Nephron (organoid): ENCODE measurements at regions not wholly inside any gene's neighbourhood (a gene's known extent, or its start where the extent isn't known, plus 50 kb on each side); places are given as distances from the start of the nearest gene placed in this dataset.
"Not testable (repeated sequence)": the region's sequence is repeated elsewhere in the genome, so short reads cannot be mapped to it uniquely, and the experiment has no call there.

Experiments used
- H3K27ac Mint-ChIP-seq, 3 experiments: 2 replicates each; pipeline ENCODE4 v1.8.0; 2020; ENCODE audit warnings: mixed read lengths in 3 of 3, mild to moderate bottlenecking in 2 of 3, moderate library complexity in 1 of 3
- H3K27me3 Mint-ChIP-seq: 2 replicates; pipeline ENCODE4 v1.8.0; 2021; ENCODE audit warnings: low read depth, mild to moderate bottlenecking, moderate library complexity, mixed read lengths
- H3K36me3 Mint-ChIP-seq: 2 replicates; pipeline ENCODE4 v1.8.0; 2020; ENCODE audit warnings: low read depth, mixed read lengths
- H3K4me1 Mint-ChIP-seq: 2 replicates; pipeline ENCODE4 v1.8.0; 2020; ENCODE audit warnings: mixed read lengths
- H3K4me3 Mint-ChIP-seq, 3 experiments: 2 replicates each; pipeline ENCODE4 v1.8.0; 2020; ENCODE audit warnings: mild to moderate bottlenecking in 3 of 3, mixed read lengths in 3 of 3, moderate library complexity in 2 of 3
- H3K9me3 Mint-ChIP-seq: 2 replicates; pipeline ENCODE4 v1.8.0; 2020; ENCODE audit warnings: mixed read lengths
- TF ChIP-seq, protein P1 (sequence below), 3 experiments: fragments of 200-600 bp; sonication (generic); IDR thresholded peaks; one replicate each; pipeline ENCODE4 v1.5.0; 2021; ENCODE audit warnings: antibody characterized with exemption in 3 of 3; ENCODE audit not compliant: unreplicated experiment in 3 of 3

GRCh38 chr6:82521369-82521768, 157.8 kb downstream of the TPBG start:
- TF ChIP-seq, protein P1, sequence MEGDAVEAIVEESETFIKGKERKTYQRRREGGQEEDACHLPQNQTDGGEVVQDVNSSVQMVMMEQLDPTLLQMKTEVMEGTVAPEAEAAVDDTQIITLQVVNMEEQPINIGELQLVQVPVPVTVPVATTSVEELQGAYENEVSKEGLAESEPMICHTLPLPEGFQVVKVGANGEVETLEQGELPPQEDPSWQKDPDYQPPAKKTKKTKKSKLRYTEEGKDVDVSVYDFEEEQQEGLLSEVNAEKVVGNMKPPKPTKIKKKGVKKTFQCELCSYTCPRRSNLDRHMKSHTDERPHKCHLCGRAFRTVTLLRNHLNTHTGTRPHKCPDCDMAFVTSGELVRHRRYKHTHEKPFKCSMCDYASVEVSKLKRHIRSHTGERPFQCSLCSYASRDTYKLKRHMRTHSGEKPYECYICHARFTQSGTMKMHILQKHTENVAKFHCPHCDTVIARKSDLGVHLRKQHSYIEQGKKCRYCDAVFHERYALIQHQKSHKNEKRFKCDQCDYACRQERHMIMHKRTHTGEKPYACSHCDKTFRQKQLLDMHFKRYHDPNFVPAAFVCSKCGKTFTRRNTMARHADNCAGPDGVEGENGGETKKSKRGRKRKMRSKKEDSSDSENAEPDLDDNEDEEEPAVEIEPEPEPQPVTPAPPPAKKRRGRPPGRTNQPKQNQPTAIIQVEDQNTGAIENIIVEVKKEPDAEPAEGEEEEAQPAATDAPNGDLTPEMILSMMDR (IDR thresholded peaks at IDR 0.05; ENCODE audit: unreplicated experiment in 3 of 3), result no peak
- H3K36me3 Mint-ChIP-seq, result no peaks in the 10 kb centered on the region

GRCh38 chr6:82521861-82522260, 158.2 kb downstream of the TPBG start:
- H3K9me3 Mint-ChIP-seq, result no peaks in the 10 kb centered on the region
- no peaks in the 10 kb centered on the region for H3K4me1 Mint-ChIP-seq

More at GRCh38 chr6:82521369-82521768, 157.8 kb downstream of the TPBG start:
- Mint-ChIP-seq H3K27ac (no peak overlapping the region), H3K9me3 (peaks cover 2% of the 10 kb centered on the region), H3K27me3 (no peaks in the 10 kb centered on the region), H3K4me1 (no peaks in the 10 kb centered on the region), H3K4me3 (no peak overlapping the region)

GRCh38 chr6:82524031-82524430, 160.4 kb downstream of the TPBG start:
- Mint-ChIP-seq H3K4me3 (no peak overlapping the region), H3K4me1 (no peaks in the 10 kb centered on the region), H3K27ac (no peak overlapping the region), H3K36me3 (no peaks in the 10 kb centered on the region), H3K9me3 (no peaks in the 10 kb centered on the region), H3K27me3 (no peaks in the 10 kb centered on the region)
- TF ChIP-seq, protein P1 (IDR thresholded peaks at IDR 0.05; ENCODE audit: unreplicated experiment in 3 of 3), result no peak

More at GRCh38 chr6:82521861-82522260, 158.2 kb downstream of the TPBG start:
- TF ChIP-seq, protein P1 (IDR thresholded peaks at IDR 0.05; ENCODE audit: unreplicated experiment in 3 of 3), result no peak
- H3K27me3 Mint-ChIP-seq, result no peaks in the 10 kb centered on the region
- H3K4me3 Mint-ChIP-seq, result no peak overlapping the region
- H3K27ac Mint-ChIP-seq, result no peak overlapping the region
- no peaks in the 10 kb centered on the region for H3K36me3 Mint-ChIP-seq

DNA sequence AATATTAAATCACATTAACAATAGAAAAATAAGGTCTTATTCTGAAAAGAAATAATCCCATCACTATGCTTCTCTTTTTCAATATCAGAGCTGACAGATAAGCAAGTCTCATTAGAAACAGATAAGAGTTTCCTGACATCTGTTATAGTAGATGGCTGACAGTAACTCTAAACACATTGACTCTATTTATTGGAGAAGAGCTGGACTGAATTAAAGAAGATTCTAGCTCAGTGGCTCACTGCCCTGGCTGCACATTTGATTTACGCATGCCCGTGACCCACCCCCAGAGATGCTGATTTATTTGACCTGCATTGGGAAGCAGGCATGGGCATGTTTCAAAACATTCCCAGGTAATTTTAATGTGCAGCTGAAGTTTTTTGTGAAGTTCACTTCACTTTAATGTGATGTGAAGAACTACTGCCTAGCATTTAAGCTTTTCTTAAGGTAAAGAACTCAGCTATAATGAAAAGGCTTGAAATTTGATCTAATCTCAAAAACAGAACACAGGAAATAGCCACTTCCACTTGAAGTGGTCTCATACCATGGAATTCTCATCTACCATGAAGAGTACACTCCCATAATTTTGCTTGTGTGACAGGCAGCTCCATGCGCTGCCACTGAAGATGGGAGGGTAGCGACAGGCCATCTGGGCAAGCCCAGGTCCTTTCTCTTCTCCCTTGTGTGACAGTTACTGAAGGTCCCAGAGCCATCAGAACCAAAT, 162.3 kb downstream of the TPBG start:
- Mint-ChIP-seq H3K4me1 (no peaks in the 10 kb centered on the region), H3K27ac (no peak overlapping the region), H3K36me3 (no peaks in the 10 kb centered on the region), H3K9me3 (no peaks in the 10 kb centered on the region), H3K4me3 (no peak overlapping the region), H3K27me3 (no peaks in the 10 kb centered on the region)
- TF ChIP-seq, protein P1 (IDR thresholded peaks at IDR 0.05; ENCODE audit: unreplicated experiment in 3 of 3), result no peak

DNA sequence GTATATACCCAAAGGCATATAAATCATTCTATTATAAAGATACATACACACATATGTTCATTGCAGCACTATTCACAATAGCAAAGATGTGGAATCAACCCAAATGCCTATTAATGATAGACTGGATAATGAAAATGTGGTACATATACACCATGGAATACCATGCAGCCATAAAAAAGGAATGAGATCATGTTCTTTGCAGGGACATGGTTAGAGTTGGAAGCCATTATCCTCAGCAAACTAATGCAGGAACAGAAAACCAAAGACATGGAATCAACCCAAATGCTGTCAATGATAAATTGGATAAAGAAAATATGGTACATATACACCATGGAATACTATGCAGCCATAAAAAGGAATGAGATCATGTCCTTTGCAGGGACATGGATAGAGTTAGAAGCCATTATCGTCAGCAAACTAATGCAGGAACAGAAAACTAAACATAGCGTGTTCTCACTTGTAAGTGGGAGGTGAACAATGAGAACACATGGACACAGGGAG, 166.4 kb downstream of the TPBG start:
- not testable (repeated sequence) for H3K27me3 Mint-ChIP-seq, H3K27ac Mint-ChIP-seq, H3K4me3 Mint-ChIP-seq, H3K9me3 Mint-ChIP-seq, H3K36me3 Mint-ChIP-seq, H3K4me1 Mint-ChIP-seq

DNA sequence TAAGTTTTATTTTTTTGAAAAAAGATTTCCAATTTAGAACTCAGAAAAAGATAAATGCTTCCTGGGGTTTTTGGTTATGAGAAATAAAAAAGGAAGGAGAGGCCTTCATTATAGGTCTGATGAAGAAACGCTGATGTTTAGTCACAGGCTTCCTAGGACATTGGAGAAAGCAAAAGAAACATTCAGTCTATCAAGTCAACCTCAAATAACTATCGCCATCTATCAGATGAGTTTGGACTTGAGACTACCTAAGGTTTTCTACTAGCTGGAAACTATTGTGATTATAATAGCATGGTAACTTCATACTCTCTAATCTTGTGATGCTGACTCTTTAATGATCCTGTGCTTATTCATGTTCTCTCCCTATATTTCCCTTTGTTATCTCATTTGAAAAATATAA, 171.3 kb downstream of the TPBG start:
- TF ChIP-seq, protein P1 (IDR thresholded peaks at IDR 0.05; ENCODE audit: unreplicated experiment in 3 of 3), result no peak
- Mint-ChIP-seq H3K4me1 (no peaks in the 10 kb centered on the region), H3K4me3 (no peak overlapping the region), H3K27me3 (no peaks in the 10 kb centered on the region), H3K27ac (no peak overlapping the region), H3K36me3 (no peaks in the 10 kb centered on the region), H3K9me3 (no peaks in the 10 kb centered on the region)

GRCh38 chr6:82549480-82549879, 185.9 kb downstream of the TPBG start:
- not testable (repeated sequence) for H3K4me3 Mint-ChIP-seq, H3K36me3 Mint-ChIP-seq, H3K9me3 Mint-ChIP-seq, H3K4me1 Mint-ChIP-seq, H3K27me3 Mint-ChIP-seq, H3K27ac Mint-ChIP-seq

DNA sequence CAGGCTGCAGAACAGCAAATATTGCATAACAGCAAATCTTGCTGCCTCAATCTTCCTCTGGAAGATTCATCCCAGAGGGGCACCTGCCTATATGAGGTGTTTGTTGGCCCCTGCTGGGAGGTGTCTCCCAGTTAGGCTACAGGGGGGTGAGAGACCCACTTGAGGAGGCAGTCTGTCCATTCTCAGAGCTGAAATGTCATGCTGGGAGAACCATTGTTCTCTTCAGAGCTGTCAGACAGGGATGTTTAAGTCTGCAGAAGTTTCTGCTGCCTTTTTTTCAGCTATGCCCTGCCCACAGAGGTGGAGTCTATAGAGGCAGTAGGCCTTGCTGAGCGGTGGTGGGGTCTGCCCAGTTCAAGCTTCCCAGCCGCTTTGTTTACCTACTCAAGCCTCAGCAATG, 187.7 kb downstream of the TPBG start:
- H3K4me3 Mint-ChIP-seq, H3K27ac Mint-ChIP-seq, H3K36me3 Mint-ChIP-seq, H3K9me3 Mint-ChIP-seq, H3K27me3 Mint-ChIP-seq, H3K4me1 Mint-ChIP-seq: not testable (repeated sequence)
